PC-9 (cell line): ENCODE measurements at regions not wholly inside any gene's neighbourhood (a gene's known extent, or its start where the extent isn't known, plus 50 kb on each side); places are given as distances from the start of the nearest gene placed in this dataset.

ENCODE experiments used
- EZH2 ChIP-seq: fragments of 200-600 bp; sonication (generic); IDR thresholded peaks from 2 replicates; pipeline ENCODE4 v1.8.0; 2017; ENCODE audit warnings: antibody characterized with exemption, low read depth
- TF ChIP-seq, protein P1 (sequence below): fragments of 200-600 bp; sonication (generic); conservative IDR thresholded peaks from 2 replicates; pipeline ENCODE4 v1.6.1; 2017; ENCODE audit warnings: mixed run types, antibody characterized with exemption, mild to moderate bottlenecking, moderate library complexity

DNA sequence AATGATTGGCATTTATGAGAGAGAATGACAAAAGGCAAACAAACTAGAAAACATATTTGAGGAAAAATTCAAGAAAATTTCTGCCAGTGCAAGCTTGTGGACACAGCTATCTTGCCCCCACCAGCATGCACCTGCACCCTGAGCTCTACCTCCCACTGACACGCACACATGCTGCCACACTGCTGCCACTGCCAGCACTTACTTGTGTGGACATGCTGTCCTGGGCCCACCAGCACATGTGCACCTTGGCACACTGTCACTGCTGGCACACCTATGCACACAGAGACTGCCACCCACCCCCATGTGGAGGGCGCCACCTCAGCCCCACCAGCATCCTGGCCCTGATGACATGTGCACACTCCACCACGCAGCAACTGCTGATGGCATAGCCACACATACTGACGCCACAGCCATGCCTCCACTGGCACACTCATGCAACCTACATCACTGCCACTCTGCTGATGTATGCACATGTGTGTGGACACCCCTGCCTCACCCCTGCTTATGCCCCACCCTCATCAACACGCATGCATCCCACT, 475.0 kb downstream of the SOX5 start:
- no peak for TF ChIP-seq EZH2
- TF ChIP-seq, protein P1, sequence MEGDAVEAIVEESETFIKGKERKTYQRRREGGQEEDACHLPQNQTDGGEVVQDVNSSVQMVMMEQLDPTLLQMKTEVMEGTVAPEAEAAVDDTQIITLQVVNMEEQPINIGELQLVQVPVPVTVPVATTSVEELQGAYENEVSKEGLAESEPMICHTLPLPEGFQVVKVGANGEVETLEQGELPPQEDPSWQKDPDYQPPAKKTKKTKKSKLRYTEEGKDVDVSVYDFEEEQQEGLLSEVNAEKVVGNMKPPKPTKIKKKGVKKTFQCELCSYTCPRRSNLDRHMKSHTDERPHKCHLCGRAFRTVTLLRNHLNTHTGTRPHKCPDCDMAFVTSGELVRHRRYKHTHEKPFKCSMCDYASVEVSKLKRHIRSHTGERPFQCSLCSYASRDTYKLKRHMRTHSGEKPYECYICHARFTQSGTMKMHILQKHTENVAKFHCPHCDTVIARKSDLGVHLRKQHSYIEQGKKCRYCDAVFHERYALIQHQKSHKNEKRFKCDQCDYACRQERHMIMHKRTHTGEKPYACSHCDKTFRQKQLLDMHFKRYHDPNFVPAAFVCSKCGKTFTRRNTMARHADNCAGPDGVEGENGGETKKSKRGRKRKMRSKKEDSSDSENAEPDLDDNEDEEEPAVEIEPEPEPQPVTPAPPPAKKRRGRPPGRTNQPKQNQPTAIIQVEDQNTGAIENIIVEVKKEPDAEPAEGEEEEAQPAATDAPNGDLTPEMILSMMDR = no peak
